ENCODE measurements at regions not wholly inside any gene's neighbourhood (a gene's known extent, or its start where the extent isn't known, plus 50 kb on each side); places are given as distances from the start of the nearest gene placed in this dataset.

GRCh38 chr9:2289263-2289662, 274.1 kb downstream of the SMARCA2 start:
- no peak for TF ChIP-seq EZH2 (IDR thresholded peaks at IDR 0.05; ENCODE audit: insufficient read depth, poor library complexity, severe bottlenecking)
- TF ChIP-seq EZH2phosphoT487 (IDR thresholded peaks at IDR 0.05; ENCODE audit: insufficient read depth, low read depth), result no peak

All from GM23248 (cell line).